GM12874 (cell line): ENCODE measurements at regions not wholly inside any gene's neighbourhood (a gene's known extent, or its start where the extent isn't known, plus 50 kb on each side); places are given as distances from the start of the nearest gene placed in this dataset.

Source experiments
- TF ChIP-seq, protein P1 (sequence below): IDR thresholded peaks from 2 replicates; pipeline ENCODE4 v1.5.1; 2011; ENCODE audit warnings: low read depth, mild to moderate bottlenecking, control low read depth, low read length, moderate library complexity; ENCODE audit not compliant: insufficient read depth

DNA sequence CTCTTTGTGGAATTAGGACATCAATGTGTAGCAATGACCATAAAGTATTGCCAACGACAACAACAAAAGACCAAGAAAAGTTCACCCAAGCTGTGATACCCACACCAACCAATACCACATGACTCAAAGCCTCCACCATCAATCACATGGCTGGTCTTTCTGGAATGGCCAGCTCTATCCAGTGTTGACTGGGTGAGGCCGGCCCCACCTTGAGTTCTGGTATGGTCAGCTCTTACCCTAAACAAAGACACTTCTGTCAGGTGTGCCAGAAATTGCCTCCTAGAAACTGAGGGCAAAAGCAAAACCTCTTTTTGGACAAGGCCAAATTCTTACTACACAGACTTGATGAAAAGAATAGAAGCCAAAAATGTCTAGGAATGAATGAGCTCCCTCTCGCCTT, 331.5 kb downstream of the ZNF608 start:
- TF ChIP-seq, protein P1, sequence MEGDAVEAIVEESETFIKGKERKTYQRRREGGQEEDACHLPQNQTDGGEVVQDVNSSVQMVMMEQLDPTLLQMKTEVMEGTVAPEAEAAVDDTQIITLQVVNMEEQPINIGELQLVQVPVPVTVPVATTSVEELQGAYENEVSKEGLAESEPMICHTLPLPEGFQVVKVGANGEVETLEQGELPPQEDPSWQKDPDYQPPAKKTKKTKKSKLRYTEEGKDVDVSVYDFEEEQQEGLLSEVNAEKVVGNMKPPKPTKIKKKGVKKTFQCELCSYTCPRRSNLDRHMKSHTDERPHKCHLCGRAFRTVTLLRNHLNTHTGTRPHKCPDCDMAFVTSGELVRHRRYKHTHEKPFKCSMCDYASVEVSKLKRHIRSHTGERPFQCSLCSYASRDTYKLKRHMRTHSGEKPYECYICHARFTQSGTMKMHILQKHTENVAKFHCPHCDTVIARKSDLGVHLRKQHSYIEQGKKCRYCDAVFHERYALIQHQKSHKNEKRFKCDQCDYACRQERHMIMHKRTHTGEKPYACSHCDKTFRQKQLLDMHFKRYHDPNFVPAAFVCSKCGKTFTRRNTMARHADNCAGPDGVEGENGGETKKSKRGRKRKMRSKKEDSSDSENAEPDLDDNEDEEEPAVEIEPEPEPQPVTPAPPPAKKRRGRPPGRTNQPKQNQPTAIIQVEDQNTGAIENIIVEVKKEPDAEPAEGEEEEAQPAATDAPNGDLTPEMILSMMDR: no peak

DNA sequence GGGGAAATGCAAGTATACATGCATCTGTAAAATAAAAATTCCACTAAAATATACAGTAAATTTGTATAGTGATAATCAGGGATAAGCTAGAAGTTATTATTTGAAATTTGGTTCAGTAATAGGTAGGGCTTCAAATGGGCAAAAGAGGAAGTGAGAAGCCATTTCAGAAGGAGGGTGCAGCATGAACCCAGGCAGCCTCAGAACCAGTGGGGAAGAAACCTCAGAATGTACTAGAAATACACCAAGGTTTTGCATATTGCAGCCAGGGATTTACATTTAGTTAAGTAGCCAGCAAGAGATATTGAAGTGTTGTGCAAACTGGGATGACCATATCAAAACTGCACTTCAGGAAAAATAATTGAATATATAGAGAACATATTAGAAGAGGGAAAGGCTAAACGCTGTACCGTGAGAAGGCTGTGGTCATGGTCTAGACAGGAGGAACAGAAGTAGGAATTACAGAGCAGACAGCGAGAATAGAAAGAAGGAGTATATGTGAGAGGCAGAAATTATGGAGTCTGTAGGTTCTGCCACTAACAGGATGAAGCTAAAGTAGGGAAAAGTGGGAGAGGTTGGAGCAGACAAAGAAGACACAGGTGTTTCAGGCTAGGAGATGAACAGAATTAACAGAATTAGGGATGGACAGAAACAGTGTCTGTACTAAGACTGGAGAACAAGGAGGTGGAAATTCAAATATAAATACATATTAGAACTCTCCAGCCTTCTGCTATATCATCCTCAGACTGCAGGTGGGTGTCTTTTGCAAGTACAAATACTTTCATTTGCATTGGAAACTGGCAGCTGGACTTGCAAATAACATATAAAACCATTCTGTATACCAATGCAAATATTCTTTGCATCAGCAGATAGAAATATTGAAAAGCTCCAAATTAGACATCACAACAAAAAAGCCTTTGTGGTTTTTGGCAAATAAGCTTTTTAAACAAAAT, 335.6 kb downstream of the ZNF608 start:
- TF ChIP-seq, protein P1: no peak

DNA sequence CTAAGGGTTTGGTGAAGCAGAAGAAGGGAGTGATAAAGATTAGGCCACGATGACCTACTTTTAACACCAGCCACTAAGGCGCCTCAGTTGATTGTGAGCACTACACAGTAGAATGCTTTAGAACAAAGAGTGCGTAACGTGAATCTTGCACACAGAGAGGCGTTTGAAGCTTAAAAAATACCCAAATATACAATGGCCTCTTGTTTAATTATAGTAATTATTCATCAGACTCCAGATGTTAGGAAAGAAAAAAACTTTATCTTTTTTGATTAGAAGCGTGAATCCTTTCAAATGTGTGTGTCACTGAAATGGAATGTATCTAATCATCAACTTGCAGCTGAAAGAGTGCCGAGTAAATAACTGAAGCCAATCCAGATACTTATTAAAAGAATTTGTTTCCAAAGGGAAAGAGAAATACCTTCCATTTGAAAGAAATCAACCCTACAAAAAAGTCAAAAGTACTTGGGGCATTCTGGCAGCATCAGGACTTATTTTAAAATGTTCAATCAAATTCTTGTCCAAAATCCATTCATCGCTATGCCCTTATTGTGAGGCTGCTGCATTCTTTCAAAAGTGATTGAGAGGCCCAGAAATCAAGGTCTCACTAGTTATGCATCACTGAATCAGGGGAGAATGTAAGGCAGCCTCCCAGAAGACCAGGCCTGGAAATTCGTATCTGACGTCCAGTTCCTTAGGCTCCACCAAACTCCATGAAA, 337.5 kb downstream of the ZNF608 start:
- TF ChIP-seq, protein P1: no peak

DNA sequence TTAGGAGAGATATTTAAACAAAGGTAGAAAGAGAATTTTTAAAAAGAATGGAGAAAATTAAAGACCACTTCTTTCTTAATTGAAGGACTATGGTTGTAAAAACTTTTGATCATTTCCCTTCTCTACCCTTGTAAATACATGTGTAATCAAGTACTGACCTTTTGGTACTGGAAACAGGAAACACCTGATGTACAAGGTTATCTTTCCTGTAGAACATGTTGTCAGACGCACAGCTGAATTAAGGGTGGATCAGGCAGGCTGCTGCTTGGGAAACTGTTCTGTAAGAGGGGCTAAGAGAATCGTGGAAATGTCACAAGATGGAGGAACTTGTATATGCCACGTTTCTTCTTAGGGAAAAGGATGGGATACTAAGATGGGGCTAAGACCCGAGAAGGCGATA, 341.6 kb downstream of the ZNF608 start:
- TF ChIP-seq, protein P1: no peak

DNA sequence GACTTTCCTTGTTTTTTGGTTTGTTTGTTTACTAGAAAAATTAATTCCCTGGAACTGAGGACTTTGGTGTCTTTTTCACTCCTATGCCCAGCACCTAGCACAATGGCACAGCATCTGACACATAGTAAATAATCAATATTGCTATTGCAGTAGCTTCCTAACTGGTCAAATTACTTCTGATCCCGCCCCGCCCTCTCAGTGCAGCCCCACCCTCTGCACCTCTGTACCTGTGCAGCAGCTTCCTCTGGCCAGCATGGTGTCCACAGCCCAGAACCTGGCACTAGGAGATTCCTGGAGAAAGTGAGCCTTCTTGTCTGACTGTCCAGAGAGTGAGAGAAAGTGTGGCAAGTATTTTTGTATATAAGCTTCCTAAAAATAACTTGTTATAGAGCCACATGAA, 343.2 kb downstream of the ZNF608 start:
- TF ChIP-seq, protein P1: no peak

DNA sequence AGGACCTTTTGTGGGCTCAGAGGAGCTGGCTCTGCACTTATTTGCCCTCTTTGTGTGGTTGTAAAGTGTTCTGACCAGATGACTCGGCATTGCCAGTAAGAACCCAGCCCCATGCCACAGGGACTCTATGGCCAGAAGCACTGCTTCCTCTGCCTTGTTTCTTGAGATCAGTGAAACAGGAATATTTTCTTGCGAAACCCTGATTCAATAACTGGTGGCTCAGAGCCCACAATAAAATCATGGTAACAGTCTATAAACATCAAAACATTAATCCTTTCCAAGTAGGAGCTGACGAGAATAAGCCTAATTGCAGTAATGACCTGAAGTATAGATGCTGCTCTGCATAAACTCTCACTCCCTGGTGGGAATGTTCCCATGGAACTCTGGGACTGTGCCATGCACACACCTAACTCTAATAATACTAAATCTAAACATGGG, 344.3 kb downstream of the ZNF608 start:
- TF ChIP-seq, protein P1: no peak

DNA sequence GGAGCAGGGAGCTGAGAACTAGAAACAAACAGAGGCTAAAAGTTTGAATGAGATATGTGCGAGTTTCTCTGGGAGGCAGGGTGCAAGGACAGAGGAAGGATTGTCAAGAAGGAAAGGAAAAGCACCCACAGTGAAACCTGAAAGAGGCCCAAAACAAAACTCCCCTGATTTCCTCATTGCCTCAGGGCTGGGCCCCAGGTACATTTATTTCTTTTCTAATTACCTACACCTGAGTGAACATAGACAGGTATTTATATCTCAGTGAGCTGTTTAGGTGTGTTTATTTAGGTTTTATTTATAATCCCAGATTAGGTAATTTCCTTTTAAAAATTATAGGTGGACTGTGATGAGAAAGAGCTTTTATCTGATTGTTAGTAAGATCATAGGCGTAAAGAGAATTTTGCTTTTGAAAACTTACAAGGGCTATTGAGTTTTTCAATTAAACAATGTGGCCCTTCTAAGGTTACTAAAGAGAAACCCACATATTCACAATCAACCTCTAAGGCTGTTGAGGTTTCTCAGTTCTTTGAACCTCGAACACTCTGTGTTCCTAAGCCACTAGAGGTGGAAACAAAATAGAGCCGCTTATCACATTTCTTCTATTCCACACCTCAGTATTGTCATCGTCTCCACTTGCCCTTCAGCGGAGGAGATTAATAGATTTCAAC, 344.8 kb downstream of the ZNF608 start:
- TF ChIP-seq, protein P1: no peak
